ENCODE measurements at regions not wholly inside any gene's neighbourhood (a gene's known extent, or its start where the extent isn't known, plus 50 kb on each side); places are given as distances from the start of the nearest gene placed in this dataset.

- no peak overlapping the region for H3K4me3 ChIP-seq (replicated peaks in 1 of 3; ENCODE audit: low read depth in 2 of 3, low read length in 3 of 3)
- intact Hi-C loops (cut with micrococcal nuclease) = no loop called here
- no peak overlapping the region for H3K9ac ChIP-seq (ENCODE audit: insufficient read depth, low read length, poor library complexity, severe bottlenecking)
- Mint-ChIP-seq H3K9me3 (peaks cover 5 to 15% (median 13%) of the 10 kb centered on the region in 7 donors), H3K4me3 (no peak overlapping the region), H3K4me1 (no peaks in the 10 kb centered on the region), H3K27me3 (ENCODE audit: low read depth in 3 of 3) (peaks cover 0 to 3% (median 2%) of the 10 kb centered on the region in 3 donors), H3K36me3 (no peaks in the 10 kb centered on the region), H3K27ac (no peak overlapping the region)
- no peak overlapping the region for H3K4me2 ChIP-seq (replicated peaks; ENCODE audit: extremely low read depth, low read length, poor library complexity, severe bottlenecking)
- no peaks in the 10 kb centered on the region for H3K79me2 ChIP-seq (ENCODE audit: insufficient read depth, low read length)
- H3K27ac ChIP-seq (ENCODE audit: low read depth in 1 of 2, low read length in 2 of 2) = no peak overlapping the region
- no peak for TF ChIP-seq CTCF (IDR thresholded peaks at IDR 0.05)
- no peak for DNase-seq
- H4K20me1 ChIP-seq (ENCODE audit: insufficient read depth, low read length) = no peaks in the 10 kb centered on the region
- H2AFZ ChIP-seq (ENCODE audit: insufficient read depth, low read depth, low read length, poor library complexity, severe bottlenecking) = no peak overlapping the region
- no peaks in the 10 kb centered on the region for H3K4me1 ChIP-seq (ENCODE audit: control insufficient read depth in 1 of 2, insufficient read depth in 2 of 2, low read length in 2 of 2)
- H3K27me3 ChIP-seq (ENCODE audit: control insufficient read depth in 2 of 2, insufficient read depth in 2 of 2, low read length in 2 of 2) = no peaks in the 10 kb centered on the region
- no peaks in the 10 kb centered on the region for H3K36me3 ChIP-seq (replicated peaks in 1 of 2; ENCODE audit: control insufficient read depth in 1 of 2, insufficient read depth in 2 of 2, low read length in 2 of 2)
- peaks cover 8 to 11% of the 10 kb centered on the region in 2 donors for H3K9me3 ChIP-seq (replicated peaks in 1 of 2; ENCODE audit: control insufficient read depth in 1 of 2, insufficient read depth in 1 of 2, low read length in 2 of 2)
These were observed 760.7 kb downstream of the GALR1 start for GRCh38 chr18:78010363-78010762.

- no peaks in the 10 kb centered on the region for H3K4me1 Mint-ChIP-seq
- no peak overlapping the region for H3K9ac ChIP-seq (ENCODE audit: insufficient read depth, low read length, poor library complexity, severe bottlenecking)
- no peaks in the 10 kb centered on the region for H4K20me1 ChIP-seq (ENCODE audit: insufficient read depth, low read length)
- no peak overlapping the region for H3K4me3 Mint-ChIP-seq
- no peak overlapping the region for H3K4me2 ChIP-seq (replicated peaks; ENCODE audit: extremely low read depth, low read length, poor library complexity, severe bottlenecking)
- H3K27ac Mint-ChIP-seq = peak overlapping the region in 1 of 7 donors; percentile 30
- DNase-seq = no peak
- H3K36me3 ChIP-seq (replicated peaks in 1 of 2; ENCODE audit: control insufficient read depth in 1 of 2, insufficient read depth in 2 of 2, low read length in 2 of 2) = no peaks in the 10 kb centered on the region
- no peak for TF ChIP-seq CTCF (IDR thresholded peaks at IDR 0.05)
- peaks cover 0 to 3% (median 2%) of the 10 kb centered on the region in 3 donors for H3K27me3 Mint-ChIP-seq (ENCODE audit: low read depth in 3 of 3)
- H3K4me1 ChIP-seq (ENCODE audit: control insufficient read depth in 1 of 2, insufficient read depth in 2 of 2, low read length in 2 of 2) = no peaks in the 10 kb centered on the region
- 86% methylated on average over 7 of the region's 8 CpGs for WGBS (ENCODE audit: insufficient coverage)
- intact Hi-C loops (cut with micrococcal nuclease) = no loop called here
- H3K27me3 ChIP-seq (ENCODE audit: control insufficient read depth in 2 of 2, insufficient read depth in 2 of 2, low read length in 2 of 2) = no peaks in the 10 kb centered on the region
- no peak overlapping the region for H3K27ac ChIP-seq (ENCODE audit: low read depth in 1 of 2, low read length in 2 of 2)
- H3K79me2 ChIP-seq (ENCODE audit: insufficient read depth, low read length) = no peaks in the 10 kb centered on the region
- no peak overlapping the region for H2AFZ ChIP-seq (ENCODE audit: insufficient read depth, low read depth, low read length, poor library complexity, severe bottlenecking)
- no peak overlapping the region for H3K4me3 ChIP-seq (replicated peaks in 1 of 3; ENCODE audit: low read depth in 2 of 3, low read length in 3 of 3)
- H3K9me3 Mint-ChIP-seq = peaks cover 0 to 2% (median 0%) of the 10 kb centered on the region in 7 donors
- no peaks in the 10 kb centered on the region for H3K9me3 ChIP-seq (replicated peaks in 1 of 2; ENCODE audit: control insufficient read depth in 1 of 2, insufficient read depth in 1 of 2, low read length in 2 of 2)
- no peaks in the 10 kb centered on the region for H3K36me3 Mint-ChIP-seq
These were observed 768.2 kb downstream of the GALR1 start for GRCh38 chr18:78017869-78018268.
